T-helper 2 cell treated with Interferon-gamma antibody and Interleukin-4, amounts not matched to agents 100 ng/mL and 5 ng/mL, for 36 hours (primary cell): ENCODE measurements at regions not wholly inside any gene's neighbourhood (a gene's known extent, or its start where the extent isn't known, plus 50 kb on each side); places are given as distances from the start of the nearest gene placed in this dataset.

ENCODE experiments used
- intact Hi-C: fragments of 100-400 bp; cut with micrococcal nuclease; formaldehyde crosslinking; loops from one replicate; pipeline ENCODE4 v1.15.1; 2023

DNA sequence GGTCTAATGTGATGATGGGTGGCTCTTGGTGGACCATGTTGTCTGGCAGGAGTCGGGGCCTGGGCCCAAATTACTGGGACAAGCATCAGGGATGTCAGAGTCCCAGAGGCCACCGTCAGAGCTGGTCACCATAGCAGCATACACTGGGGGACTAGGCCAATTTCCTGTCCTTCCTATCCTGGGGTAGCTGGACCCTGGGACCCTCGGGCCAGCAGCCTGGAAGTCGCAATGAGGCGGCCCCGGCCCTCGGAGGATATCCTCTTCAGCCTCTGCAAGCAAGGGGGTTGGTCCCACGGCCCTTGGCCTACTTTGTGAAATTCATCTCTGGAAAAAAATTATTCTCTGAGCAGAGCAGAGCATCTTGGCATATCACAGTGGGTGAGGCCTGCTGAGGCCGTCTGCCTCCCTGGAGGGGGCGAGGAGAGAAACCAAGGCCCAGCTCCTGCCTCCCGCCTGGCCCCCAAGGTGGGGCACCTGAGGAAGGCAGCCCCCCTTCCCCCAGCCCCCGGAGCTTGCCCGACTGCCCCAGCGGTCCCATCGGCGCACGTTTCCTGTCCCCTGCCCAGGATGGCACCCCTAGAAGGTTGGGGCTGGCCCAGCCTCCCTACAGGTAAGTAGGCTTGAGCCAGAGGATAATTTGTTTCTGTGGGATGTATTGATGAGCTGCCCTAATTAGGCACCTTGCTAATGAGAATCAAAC, 135.0 kb upstream of the MYL2 start:
- intact Hi-C loops, result loop anchor here (5.0 kb wide), 1 partner anchor 313 kb away; the partner anchor contains the start of gene PPP1CC

DNA sequence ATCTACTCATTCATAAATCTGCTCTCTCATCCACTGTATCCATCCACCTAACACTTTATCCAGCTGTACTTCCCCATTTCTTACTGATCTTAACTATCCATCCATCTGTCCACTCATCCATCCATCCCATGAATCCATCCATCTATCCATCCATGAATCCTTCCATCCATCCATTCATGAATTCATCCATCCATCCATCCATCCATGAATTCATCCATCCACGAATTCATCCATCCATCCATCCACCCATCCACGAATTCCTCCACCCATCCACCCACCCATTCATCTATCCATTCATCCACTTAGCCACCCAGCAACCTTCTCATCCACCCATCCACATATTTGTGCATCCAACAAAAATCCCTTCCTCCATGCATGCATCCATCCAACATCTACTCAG, 128.6 kb upstream of the MYL2 start:
- intact Hi-C loops, result no loop called here

DNA sequence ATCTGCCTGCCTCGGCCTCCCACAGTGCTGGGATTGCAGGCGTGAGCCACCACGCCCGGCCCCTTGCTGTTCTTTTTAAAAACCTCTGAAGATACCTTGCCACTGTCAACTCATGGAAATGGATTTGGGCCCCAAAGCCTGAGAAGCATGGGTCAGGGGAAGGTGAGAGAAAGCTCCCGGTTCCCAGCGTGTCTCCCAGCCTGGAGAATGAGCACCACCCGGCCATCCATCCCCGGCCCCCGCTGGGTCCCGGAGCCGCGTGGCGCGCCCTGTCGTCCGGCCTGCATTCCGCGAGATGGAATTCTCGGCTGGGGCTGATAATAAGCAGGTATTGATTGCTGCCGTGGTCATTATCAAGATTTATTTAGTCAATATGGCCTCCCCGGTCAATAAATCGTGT, 126.5 kb upstream of the MYL2 start:
- intact Hi-C loops, result no loop called here

DNA sequence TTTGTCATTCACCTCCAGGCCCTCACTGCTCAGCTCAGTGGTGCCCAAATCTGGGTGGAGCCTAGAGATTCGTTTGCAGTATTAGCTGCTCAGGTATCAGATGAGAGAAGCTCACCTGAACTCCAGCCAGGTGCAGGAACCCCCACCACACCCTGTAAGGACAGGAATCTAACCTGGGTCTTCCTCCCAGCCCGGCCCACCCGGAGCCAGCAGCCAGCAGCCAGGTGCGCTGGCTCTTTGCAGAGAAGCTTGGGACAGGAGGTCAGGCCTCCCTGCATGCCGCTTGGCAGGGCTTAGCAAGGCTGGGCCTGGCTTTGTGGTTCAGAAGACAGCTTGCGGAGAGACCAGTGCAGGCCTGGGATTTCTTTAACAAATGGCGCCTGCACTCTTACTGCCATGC, 125.6 kb upstream of the MYL2 start:
- intact Hi-C loops, result no loop called here

DNA sequence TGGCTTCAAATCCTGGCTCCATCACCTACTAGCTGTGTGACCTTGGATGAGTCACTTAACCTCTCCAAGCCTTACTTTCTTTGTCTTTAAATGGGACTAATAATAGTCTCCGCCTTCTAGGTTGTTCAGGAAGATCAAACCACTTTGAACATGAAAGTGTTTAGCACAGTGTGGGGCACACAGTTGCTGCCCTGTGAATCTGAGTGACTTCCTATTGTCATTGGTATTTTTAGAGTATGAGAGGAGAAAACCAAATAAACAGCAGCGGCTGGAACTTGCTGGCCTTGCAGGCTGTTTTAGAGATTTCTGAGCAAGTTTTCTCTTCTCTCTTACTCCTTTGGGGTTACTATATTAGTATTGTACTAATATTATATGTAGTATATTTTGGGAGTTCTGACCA, 120.7 kb upstream of the MYL2 start:
- intact Hi-C loops, result no loop called here

DNA sequence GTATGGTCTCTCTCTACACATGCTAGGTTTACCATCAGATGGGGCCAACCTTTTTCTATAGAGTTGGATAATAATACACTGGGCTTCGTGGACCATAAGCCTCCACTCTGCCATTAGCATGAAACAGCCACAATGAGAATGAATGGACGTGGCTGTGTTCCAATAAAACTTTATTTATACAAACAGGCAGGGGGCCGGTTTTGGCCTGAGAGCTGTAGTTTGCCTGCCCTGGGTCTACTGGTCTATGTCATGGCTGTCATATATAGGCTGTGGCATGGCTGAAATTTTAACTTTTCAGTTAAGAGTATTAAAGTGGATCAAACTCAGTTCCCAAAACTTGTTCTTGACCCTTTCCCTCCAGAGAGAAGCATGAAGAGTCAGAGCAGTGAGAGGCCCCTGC, 120.3 kb upstream of the MYL2 start:
- intact Hi-C loops, result no loop called here

DNA sequence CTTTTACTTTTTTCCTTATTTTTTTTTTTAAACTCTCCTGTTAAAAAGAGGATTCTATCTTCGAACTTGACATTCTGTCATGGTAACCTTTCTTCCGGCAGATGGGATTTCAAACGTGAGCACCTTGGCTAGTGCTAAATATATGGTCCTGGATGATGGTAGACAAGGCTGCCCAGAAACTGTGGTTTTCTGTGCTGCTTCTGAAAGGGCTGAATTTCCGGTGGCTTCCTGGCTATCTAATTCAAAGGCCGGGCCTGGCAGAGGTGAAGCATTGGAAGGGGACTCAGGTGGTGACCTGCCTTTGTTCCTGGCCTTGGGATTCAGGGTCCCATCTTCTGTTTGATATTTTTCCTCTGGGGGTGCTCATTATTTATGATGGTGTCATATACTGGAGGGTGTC, 118.6 kb upstream of the MYL2 start:
- intact Hi-C loops, result no loop called here

DNA sequence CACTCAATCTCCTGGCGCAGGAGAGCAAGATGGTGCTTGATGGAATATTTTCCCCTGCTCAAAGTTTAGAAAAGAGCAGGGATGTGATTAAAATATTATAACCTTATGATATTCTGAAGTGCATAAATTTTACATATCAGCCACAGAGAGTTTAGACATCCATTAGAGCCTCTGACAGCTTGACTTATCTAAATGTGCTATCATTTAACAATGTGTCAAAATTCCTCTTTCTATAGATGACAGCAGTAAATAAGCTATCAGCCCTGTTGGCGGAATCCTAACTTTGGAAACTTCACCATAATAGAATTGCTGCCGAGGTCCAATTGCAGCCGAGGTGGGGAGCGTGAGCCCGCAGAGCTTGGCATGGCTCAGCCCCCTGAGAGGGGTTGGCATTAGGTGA, 117.7 kb upstream of the MYL2 start:
- intact Hi-C loops, result no loop called here

DNA sequence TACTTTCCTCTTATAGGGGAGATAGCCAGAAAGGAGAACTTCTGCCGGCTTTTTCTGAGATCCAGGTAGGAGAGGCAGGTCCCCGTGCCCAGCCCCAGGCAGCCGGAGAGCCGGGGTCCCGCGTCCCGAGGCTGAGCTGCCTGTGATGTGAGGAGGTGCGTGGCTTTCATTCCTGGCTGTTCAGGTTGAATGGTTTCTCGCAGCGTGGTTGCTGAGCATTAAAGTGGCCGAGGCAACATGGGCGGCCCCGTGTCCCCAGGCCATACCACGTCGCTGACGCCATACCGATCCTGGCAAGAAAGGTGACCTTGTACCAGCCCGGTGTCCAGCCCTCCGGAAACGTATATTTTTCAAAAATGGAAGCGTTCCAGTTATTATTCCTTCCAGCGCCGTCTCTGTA, 116.7 kb upstream of the MYL2 start:
- intact Hi-C loops, result no loop called here

DNA sequence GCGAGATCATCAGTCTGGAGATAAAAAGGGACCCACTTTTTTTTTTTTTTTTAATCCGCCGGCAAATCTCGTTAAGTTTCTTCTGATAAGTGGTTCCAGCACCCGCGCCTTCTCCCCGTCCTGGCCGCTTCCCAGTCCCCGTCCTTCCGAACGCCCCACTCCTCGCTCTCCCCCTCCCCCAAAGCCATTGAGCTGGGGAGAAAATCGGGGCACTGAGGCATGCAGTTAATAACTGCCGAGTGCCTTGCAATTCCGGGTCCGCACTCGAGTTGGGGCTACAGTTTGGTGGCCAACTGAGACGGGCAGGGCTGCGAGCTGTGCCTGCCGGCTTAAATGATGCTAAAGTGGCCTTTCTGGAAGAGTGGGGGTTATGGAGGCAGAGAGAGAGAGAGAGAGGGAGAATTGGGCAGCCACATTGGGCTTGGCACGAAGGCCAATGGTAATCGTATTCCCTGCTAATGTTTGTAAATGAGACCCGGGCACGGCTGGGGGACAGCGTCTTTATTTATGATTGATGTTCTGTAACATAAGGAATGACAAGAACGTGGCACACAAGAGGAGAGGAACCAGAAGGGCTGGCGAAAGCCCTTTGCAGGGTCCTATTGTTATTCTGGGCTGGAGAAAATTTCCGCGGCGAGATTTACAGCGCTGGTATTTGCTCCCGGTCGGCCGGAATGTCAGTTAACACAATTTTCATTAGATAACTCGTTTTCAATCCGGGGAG, 115.4 kb upstream of the MYL2 start:
- intact Hi-C loops, result no loop called here

DNA sequence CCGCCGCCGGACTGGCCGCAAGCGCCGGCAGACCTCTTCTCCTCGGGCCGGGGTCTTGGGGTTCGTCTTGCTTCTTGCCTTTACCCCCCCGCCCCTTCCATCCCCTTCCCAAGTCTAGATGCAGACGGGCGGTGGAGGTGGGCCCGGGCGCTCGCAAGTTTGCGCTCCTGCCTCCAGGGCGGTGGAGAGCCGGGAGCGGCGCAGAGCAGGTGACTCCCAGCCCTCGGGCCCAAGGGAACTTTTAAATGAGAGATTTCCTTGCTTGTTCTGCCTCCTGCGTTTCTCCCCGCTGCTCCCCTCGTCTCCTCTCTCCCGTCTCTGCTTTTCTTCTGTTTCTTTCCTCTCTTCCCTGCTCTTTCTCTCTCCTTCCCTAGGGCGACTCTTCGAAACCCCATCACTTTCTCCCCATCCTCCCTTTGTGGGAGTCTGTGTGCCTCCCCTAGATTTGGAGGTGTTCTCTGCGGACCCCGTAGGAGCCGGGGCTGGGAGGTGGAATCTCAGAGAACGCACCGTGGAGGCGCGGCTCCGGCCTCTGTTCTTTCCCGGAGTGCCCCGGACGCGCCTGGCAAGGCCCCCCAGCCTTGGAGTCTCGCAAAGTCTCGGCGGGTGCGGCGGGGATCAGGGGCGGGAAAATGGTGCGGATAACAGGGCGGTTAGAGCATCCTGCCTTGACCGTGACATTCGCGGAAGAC, 114.7 kb upstream of the MYL2 start:
- intact Hi-C loops, result no loop called here

DNA sequence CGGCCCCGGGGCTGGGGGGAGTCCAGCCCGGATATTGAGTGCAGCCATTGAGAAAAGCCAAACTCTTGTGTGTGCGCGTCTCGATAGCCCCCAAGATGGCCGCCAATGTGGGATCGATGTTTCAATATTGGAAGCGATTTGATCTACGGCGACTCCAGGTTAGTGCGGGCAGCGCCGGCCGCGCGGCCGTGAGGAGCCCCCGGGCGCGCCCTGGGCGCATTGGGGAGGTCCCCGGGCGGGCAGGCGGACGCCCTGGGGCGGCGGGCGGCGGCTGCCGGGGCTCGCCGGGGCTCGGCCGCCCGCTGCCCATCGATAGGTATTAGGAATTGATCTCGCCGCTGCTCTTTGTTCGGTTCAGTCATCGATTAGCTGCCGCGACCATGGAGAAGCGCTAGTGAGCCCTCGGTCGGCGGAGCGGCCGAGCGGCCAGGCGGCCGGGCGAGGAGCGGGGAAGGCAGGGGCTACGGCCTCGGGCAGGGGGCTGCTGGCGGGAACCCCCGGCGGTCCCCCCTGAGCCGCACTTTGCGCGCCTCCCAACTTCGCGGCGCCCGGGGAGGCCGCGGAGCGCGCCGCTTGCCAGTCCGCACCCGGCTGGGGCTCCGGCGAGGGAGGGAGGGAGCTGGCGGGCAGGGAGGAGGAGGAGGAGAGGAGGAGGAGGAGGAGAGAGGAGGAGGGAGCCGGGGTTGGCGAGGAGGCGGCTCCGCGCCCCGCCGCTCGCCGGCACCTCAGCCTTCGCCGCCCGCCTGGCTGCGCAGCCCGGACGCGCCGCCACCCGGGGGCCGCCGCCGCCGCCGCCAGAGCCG, 113.9 kb upstream of the MYL2 start, which contains the start of gene CUX2:
CUX2 (plus strand) TSS at position 83 of the 803 bp plus-strand sequence.
- intact Hi-C loops, result no loop called here

DNA sequence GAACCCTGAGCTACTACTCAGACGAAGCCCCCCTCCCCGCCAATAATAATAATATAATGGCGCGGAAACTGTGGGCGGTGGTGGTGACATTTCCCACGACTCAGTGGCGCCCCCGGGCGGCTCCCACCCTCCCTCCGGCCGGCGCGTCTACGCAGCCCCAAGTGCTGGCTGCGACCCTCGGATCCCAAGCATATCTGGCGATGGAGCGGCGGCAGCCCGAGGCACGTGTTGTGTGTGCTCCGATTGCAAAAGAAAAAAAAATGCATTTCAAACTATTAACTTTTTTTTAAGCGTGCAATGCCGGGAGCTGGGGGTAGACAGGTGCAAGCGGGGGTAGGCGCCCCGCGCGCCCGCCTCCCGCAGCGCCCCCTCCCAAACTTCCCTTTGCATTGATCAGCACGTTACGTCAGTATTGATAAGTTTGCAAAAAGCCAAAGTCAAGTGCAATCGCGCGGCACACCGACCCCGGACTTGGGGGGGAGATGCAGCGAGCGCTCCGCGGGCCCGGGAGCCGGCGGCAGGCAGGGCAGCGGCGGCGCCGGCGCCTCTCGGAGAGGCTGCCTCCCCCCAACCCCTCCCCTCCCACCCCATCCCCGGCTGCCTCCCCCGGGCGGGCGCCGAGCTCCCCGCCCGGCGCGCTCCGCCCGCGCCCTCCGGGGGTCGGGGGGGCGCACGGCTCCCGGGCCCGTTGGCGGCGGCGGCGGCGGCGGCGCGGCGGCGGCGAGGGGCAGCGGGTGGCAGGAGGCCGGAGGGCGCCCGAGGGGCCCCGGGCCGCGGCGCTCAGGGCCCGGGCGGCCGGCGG, 113.1 kb upstream of the MYL2 start:
- intact Hi-C loops, result no loop called here

DNA sequence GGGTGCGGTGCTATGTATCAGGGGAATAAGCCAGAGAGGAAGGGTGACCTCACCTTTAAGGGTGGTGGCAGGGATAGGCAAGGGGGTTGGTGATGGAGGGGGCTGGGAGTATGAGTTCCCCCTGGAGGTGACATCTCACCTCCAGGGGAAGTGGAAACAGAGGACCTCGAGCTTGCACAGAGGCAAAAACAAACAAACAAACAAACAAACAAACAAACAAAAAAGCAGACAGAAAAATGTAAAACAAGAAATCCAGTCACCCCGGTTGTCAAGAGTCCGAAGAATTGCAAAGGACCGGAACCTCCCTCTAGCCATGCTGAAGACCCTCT, 112.2 kb upstream of the MYL2 start:
- intact Hi-C loops, result no loop called here

DNA sequence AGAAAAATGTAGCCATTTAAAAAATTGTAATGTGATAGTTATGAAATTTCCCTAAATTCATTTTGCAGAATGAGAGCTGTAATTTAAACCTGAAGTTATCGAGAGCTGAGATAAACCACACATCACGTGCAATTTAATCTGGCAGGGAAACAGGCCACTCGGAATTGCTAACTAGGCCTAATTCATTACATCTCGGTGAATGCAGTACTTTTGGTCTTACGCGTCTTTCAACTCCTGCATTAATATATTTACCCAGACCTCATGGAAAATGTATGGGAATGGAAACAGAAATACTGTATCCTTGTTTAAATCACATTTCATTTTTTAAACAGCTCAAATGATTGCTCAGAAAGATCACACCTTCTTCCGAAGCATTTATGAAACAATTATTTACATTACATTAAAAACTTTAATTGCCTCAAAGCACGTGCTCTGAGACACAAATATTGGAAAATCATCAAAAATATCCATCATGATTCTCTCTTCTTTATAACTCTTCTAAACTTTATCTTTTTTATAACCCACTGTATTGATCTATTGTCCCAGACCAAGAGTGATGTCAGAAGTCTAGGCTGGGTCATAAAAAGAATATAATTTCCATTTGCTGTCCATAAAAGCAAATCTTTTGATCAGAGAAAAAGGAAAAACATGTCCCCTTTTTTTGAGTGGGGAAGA, 111.7 kb upstream of the MYL2 start:
- intact Hi-C loops, result no loop called here

DNA sequence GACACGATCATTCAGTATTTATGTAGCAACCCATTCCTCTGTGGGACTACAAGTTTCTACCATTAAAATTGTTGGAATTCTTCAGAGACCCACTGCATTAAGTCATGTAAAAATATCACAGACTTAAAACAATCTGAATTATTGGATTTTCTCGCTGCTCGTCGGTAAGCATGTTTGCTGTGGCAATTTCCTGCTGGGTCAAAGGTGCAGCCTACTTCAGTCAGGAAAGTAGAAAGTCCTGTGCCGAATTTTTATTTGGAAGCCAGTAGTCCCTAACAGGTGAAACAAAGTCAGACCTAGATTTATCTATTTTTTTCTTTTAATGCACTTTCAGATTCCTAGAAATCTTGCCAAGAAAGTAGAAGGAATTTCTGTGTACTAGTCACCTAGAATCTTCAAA, 110.4 kb upstream of the MYL2 start:
- intact Hi-C loops, result no loop called here

DNA sequence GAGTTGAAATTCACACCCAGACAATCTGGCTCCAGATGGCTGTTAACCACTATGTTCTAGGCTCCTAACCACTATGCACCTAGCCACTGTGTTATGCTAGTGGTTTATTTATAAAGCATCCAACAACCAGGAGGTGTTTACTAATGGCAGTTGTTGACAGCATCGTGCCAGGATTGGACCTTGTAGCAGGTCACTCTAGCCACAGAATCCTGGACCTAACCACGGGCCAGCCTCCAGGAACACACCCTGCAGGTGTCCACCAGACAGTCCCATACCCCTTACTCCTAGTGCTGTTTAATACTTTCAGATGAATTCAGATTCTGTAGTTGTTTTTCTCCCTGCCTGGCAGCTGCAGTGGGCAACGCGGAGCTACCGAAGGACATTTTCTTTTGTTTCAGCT, 109.4 kb upstream of the MYL2 start:
- intact Hi-C loops, result loop anchor here (10.0 kb wide), 1 partner anchor 145 kb away; no protein-coding TSS in a partner anchor

DNA sequence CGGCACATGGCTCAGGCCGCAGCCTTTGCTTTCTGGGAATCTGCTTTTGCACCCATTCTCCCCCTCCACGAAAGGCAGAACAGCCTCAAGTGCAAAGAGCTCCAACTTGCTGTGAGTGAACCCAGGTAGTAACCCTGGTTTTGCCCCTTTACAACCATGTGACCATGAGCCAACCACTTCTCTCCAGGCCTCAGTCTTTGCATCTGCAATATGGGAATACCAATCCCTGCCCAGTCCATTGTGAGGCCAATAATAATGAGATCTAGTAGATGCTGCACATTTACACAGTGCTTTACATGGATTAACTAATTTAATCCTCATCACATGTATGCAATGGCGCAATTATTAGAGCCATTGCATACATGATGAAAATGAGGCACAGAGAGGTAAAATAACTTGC, 108.9 kb upstream of the MYL2 start:
- intact Hi-C loops, result loop anchor here (10.0 kb wide), 1 partner anchor 145 kb away; no protein-coding TSS in a partner anchor

DNA sequence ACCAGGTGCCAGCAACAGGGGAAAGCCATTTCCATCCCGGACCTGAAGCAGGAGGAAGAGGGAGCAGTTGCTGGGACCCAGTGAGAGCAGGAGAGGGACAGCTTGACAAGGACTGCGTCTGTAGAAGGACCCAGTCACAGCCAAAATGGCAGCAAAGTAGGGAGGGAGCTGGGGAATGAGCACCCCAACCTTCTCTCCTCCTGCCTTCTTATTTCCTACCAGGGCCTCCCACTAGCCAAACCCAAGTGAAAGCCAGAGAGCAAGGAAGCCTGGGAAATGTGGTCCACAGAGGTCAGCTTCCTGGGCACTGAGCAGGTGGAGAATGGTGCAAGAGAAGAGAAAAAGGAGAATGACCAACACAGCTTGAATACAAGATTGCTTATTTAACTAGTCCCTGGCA, 108.5 kb upstream of the MYL2 start:
- intact Hi-C loops, result loop anchor here (10.0 kb wide), 1 partner anchor 146 kb away; no protein-coding TSS in a partner anchor

DNA sequence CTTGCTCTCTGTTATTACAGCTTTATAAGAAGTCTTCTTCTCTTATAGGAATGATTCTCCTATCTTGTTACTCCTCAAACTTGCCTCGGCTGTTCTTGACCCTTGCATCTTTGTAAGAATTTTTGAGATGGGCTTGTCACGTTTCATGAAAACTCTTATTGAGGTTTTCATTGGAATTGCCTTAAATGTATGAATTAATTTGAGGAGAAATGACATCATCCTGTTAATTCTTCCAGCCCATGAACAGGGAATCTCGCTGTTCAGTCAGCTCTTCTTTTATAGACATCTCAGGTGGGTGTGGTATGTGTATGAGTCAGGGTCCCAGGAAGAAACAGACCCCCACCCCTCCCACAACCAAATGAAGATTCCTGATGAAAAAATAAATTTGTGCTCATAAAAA, 107.1 kb upstream of the MYL2 start:
- intact Hi-C loops, result loop anchor here (10.0 kb wide), 1 partner anchor 147 kb away; no protein-coding TSS in a partner anchor
